ENCODE measurements at regions not wholly inside any gene's neighbourhood (a gene's known extent, or its start where the extent isn't known, plus 50 kb on each side); places are given as distances from the start of the nearest gene placed in this dataset.

DNA sequence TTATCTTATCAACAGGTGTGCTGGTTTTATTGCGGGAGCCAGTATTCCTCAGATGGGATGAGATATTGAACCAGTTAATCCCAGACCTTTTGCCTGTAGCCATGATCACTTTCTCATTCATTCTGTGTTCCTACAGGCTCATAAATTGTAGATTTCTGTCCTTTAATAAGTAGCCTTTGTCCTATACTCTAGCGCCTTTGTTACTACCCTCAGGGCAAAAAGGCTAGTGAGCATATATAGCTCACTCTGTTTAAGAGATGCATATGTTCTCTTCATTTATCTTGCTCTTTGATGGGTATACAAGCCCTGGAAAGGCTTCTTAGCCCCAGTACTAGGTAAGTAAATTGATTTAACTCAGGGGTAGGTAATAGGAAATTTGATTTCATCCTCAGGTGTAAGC is 95.1 kb downstream of the OXSM start:
- POLR2A ChIA-PET, result no interaction called here
- Histone ChIP-seq H3K9ac (ENCODE audit: insufficient read depth, low read depth, low read length) (no peak overlapping the region), H3K4me3 (replicated peaks in 1 of 3; ENCODE audit: insufficient read depth in 1 of 3, low read depth in 2 of 3, low read length in 3 of 3) (no peak overlapping the region), H3K4me1 (ENCODE audit: insufficient read depth, low read length) (no peaks in the 10 kb centered on the region), H3K9me3 (ENCODE audit: low read length) (no peaks in the 10 kb centered on the region), H3K36me3 (replicated peaks in 1 of 2; ENCODE audit: control insufficient read depth in 1 of 2, insufficient read depth in 2 of 2, low read length in 2 of 2) (no peaks in the 10 kb centered on the region), H3K27me3 (ENCODE audit: control insufficient read depth in 1 of 2, insufficient read depth in 2 of 2, low read length in 2 of 2) (0 out of 5 replicates have a peak, but pooled peaks cover 0 to 3% of the 10 kb centered on the region in 2 experiments), H2AFZ (ENCODE audit: low read length) (no peak overlapping the region), H4K20me1 (ENCODE audit: insufficient read depth, low read length) (no peaks in the 10 kb centered on the region), H3K27ac (ENCODE audit: extremely low read length, insufficient read depth, low read length) (no peak overlapping the region), H3K4me2 (ENCODE audit: low read depth, low read length) (no peak overlapping the region), H3K79me2 (ENCODE audit: insufficient read depth, low read length) (no peaks in the 10 kb centered on the region)
- CTCF ChIA-PET (ENCODE audit: low intra/inter-chr PET ratio, low total read pairs), result no interaction called here
- intact Hi-C loops (cut with micrococcal nuclease; ENCODE audit: unreplicated experiment) (no loop called here), in situ Hi-C loops (cut with HindIII; ENCODE audit: extremely low pct_ligation_motif_present, low pct_unique_long_range_greater_than_20kb) (no loop called here)
- FAIRE-seq (no peak), DNase-seq (ENCODE audit: low spot score) (no peak), ATAC-seq (no peak)
- BruUV-seq (replicated peaks), result no TSS peak
- 28% methylated on average over 2 of the region's 2 CpGs for WGBS (ENCODE audit: low lambda C conversion rate)
- TF ChIP-seq, protein P1, sequence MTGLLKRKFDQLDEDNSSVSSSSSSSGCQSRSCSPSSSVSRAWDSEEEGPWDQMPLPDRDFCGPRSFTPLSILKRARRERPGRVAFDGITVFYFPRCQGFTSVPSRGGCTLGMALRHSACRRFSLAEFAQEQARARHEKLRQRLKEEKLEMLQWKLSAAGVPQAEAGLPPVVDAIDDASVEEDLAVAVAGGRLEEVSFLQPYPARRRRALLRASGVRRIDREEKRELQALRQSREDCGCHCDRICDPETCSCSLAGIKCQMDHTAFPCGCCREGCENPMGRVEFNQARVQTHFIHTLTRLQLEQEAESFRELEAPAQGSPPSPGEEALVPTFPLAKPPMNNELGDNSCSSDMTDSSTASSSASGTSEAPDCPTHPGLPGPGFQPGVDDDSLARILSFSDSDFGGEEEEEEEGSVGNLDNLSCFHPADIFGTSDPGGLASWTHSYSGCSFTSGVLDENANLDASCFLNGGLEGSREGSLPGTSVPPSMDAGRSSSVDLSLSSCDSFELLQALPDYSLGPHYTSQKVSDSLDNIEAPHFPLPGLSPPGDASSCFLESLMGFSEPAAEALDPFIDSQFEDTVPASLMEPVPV (CRISPR knock-in tag; IDR thresholded peaks at IDR 0.05), result no peak
- TF ChIP-seq, protein P2, sequence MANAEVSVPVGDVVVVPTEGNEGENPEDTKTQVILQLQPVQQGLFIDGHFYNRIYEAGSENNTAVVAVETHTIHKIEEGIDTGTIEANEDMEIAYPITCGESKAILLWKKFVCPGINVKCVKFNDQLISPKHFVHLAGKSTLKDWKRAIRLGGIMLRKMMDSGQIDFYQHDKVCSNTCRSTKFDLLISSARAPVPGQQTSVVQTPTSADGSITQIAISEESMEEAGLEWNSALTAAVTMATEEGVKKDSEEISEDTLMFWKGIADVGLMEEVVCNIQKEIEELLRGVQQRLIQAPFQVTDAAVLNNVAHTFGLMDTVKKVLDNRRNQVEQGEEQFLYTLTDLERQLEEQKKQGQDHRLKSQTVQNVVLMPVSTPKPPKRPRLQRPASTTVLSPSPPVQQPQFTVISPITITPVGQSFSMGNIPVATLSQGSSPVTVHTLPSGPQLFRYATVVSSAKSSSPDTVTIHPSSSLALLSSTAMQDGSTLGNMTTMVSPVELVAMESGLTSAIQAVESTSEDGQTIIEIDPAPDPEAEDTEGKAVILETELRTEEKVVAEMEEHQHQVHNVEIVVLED (CRISPR knock-in tag; IDR thresholded peaks at IDR 0.05; ENCODE audit: borderline replicate concordance), result no peak
- no peak for TF ChIP-seq ZNF329 (CRISPR knock-in tag; IDR thresholded peaks at IDR 0.05; ENCODE audit: low read depth)
- TF ChIP-seq, protein P3, sequence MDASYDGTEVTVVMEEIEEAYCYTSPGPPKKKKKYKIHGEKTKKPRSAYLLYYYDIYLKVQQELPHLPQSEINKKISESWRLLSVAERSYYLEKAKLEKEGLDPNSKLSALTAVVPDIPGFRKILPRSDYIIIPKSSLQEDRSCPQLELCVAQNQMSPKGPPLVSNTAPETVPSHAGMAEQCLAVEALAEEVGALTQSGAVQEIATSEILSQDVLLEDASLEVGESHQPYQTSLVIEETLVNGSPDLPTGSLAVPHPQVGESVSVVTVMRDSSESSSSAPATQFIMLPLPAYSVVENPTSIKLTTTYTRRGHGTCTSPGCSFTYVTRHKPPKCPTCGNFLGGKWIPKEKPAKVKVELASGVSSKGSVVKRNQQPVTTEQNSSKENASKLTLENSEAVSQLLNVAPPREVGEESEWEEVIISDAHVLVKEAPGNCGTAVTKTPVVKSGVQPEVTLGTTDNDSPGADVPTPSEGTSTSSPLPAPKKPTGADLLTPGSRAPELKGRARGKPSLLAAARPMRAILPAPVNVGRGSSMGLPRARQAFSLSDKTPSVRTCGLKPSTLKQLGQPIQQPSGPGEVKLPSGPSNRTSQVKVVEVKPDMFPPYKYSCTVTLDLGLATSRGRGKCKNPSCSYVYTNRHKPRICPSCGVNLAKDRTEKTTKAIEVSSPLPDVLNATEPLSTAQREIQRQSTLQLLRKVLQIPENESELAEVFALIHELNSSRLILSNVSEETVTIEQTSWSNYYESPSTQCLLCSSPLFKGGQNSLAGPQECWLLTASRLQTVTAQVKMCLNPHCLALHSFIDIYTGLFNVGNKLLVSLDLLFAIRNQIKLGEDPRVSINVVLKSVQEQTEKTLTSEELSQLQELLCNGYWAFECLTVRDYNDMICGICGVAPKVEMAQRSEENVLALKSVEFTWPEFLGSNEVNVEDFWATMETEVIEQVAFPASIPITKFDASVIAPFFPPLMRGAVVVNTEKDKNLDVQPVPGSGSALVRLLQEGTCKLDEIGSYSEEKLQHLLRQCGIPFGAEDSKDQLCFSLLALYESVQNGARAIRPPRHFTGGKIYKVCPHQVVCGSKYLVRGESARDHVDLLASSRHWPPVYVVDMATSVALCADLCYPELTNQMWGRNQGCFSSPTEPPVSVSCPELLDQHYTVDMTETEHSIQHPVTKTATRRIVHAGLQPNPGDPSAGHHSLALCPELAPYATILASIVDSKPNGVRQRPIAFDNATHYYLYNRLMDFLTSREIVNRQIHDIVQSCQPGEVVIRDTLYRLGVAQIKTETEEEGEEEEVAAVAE (CRISPR knock-in tag; IDR thresholded peaks at IDR 0.05; ENCODE audit: borderline replicate concordance), result no peak
- TF ChIP-seq KDM1A (CRISPR knock-in tag; IDR thresholded peaks at IDR 0.05), result no peak
- no peak for TF ChIP-seq ZKSCAN5 (CRISPR knock-in tag; IDR thresholded peaks at IDR 0.05)
- no peak for TF ChIP-seq ZNF672 (CRISPR knock-in tag; IDR thresholded peaks at IDR 0.05)
- no peak for TF ChIP-seq CBFB (CRISPR knock-in tag; IDR thresholded peaks at IDR 0.05)
- TF ChIP-seq NCOA2 (CRISPR knock-in tag; IDR thresholded peaks at IDR 0.05), result no peak
- no peak for TF ChIP-seq SAP130 (CRISPR knock-in tag; IDR thresholded peaks at IDR 0.05; ENCODE audit: low read depth)
- TF ChIP-seq, protein P4, sequence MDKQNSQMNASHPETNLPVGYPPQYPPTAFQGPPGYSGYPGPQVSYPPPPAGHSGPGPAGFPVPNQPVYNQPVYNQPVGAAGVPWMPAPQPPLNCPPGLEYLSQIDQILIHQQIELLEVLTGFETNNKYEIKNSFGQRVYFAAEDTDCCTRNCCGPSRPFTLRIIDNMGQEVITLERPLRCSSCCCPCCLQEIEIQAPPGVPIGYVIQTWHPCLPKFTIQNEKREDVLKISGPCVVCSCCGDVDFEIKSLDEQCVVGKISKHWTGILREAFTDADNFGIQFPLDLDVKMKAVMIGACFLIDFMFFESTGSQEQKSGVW (CRISPR knock-in tag; IDR thresholded peaks at IDR 0.05; ENCODE audit: borderline replicate concordance), result no peak
- TF ChIP-seq ZNF10 (CRISPR knock-in tag; IDR thresholded peaks at IDR 0.05; ENCODE audit: borderline replicate concordance, low read depth), result no peak
- TF ChIP-seq, protein P5, sequence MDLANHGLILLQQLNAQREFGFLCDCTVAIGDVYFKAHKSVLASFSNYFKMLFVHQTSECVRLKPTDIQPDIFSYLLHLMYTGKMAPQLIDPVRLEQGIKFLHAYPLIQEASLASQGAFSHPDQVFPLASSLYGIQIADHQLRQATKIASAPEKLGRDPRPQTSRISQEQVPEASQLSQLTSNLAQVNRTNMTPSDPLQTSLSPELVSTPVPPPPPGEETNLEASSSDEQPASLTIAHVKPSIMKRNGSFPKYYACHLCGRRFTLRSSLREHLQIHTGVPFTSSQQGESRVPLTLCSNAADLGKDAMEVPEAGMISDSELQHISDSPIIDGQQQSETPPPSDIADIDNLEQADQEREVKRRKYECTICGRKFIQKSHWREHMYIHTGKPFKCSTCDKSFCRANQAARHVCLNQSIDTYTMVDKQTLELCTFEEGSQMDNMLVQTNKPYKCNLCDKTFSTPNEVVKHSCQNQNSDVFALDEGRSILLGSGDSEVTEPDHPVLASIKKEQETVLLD (CRISPR knock-in tag; IDR thresholded peaks at IDR 0.05; ENCODE audit: low read depth), result no peak
- TF ChIP-seq, protein P6, sequence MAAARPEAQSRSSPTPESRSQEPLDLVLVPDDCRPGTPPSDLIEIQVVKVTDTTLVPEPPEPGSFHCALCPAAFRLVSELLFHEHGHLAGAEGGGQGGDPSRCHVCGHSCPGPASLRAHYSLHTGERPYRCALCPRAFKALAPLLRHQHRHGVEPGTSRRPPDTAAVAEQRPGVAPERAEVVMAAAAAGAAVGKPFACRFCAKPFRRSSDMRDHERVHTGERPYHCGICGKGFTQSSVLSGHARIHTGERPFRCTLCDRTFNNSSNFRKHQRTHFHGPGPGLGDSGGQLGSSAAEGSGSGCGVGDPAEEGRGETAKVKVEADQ (CRISPR knock-in tag; IDR thresholded peaks at IDR 0.05; ENCODE audit: borderline replicate concordance), result no peak

Data from HepG2 (cell line).